DMS114 treated with DMSO at 0.1 percent for 48 hours (cell line): ENCODE measurements at regions not wholly inside any gene's neighbourhood (a gene's known extent, or its start where the extent isn't known, plus 50 kb on each side); places are given as distances from the start of the nearest gene placed in this dataset.
"Not testable (repeated sequence)": the region's sequence is repeated elsewhere in the genome, so short reads cannot be mapped to it uniquely, and the experiment has no call there.

ENCODE experiments used
- DNase-seq: peaks from one replicate; lab custom pipeline; 2025; ENCODE audit not compliant: unreplicated experiment; lab: John Stamatoyannopoulos, UW

- no peak for DNase-seq
Observed at GRCh38 chr12:83763425-83763824, 1076.7 kb downstream of the TMTC2 start.

DNA sequence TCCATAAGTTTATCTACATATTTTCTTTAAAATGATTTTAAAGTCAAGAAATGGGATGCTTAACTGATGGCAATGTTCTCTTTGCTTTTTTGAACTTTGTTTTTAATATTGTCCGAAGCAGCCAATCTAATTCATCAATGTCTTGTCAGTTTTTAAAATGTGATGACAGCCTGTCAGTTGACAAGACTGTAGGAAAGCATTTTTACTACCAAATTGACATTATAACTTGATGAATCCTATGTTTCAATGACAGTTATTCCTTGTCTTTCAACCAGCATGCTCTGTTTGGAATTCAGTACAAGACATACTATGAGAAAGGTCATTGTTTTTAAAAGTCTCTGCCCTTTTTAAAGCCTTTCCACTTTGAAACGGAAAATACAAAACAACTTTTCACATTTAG, 1073.2 kb downstream of the TMTC2 start:
- no peak for DNase-seq

- no peak for DNase-seq
Observed at GRCh38 chr12:83758888-83759631, 1072.4 kb downstream of the TMTC2 start.

- no peak for DNase-seq
Observed at GRCh38 chr12:83753904-83754303, 1067.2 kb downstream of the TMTC2 start.

DNA sequence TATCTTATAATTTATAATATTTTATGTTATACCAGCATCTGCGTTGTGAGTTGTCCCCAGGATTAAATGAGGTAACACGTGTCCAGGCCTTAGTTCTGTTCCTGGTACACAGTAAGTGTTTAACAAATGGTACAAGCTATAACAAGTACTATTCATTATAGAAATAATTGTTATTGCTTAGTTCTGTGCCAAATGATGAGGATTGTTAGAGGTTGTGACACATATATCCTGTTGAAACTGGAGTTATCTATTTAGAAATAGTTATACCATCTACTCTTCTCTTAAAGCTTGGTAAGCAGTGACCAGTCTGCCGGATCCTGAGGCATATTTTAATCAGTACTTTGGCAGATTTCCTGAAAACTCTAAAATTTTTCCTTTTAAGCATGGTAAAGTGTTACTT, 1066.5 kb downstream of the TMTC2 start:
- no peak for DNase-seq

DNA sequence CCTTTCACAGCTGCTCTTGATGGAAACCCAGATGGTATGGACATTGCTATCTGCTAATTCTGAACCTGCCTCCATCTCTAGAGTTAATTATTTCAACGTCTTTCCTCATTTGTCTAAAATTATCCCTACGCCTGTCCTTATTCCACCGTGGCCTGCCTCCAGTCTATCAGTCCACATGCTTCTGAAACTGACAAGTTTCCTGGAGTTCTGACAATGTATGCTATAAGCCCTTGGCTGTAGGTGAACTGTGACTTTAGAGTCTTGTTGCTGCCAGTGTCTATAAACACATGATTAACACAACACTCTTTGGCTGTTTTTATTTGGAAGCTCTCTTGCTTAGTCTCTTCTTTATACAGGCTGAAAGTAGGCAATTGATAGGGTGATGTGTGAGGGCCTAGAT, 1052.9 kb downstream of the TMTC2 start:
- no peak for DNase-seq

DNA sequence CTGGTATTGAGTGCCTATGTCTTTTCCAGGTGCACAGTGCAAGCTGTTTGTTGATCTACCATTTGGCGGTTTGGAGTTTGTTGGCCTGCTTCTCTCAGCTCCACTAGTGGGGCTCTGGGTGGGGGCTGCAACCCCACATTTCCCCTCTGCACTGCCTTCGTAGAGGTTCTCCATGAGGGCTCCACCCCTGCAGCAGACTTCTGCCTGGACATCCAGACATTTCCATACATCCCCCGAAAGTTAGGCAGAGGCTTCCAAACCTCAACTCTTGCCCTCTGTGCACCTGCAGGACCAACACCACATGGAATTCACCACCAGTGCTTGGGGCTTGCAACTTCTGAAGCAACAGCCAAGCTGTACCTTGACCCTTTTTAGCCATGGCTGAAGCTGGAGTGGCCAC, 1024.1 kb downstream of the TMTC2 start:
- DNase-seq: no peak

GRCh38 chr12:83709899-83710298, 1023.2 kb downstream of the TMTC2 start:
- no peak for DNase-seq

DNA sequence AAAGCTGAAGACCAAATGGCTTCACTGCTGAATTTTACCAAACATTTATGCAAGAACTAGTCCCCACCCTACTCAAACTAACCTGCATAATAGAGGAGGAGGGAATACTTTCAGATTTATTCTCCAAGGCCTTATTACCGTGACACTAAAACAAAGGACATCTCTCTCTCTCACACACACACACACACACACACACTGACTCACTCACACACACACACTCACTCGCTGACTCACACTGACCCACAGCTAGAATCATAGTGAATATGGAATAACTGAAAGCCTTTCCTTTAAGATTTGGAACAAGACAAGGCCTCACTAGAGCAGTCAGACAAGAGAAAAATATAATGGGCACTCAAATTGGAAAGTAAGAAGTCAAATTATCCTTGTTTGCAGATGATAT, 1014.1 kb downstream of the TMTC2 start:
- DNase-seq: no peak

GRCh38 chr12:83696311-83696710, 1009.6 kb downstream of the TMTC2 start:
- not testable (repeated sequence) for DNase-seq

- DNase-seq: no peak
Observed at GRCh38 chr12:83691730-83692129, 1005.0 kb downstream of the TMTC2 start.

- no peak for DNase-seq
Observed at GRCh38 chr12:83690465-83690864, 1003.8 kb downstream of the TMTC2 start.

DNA sequence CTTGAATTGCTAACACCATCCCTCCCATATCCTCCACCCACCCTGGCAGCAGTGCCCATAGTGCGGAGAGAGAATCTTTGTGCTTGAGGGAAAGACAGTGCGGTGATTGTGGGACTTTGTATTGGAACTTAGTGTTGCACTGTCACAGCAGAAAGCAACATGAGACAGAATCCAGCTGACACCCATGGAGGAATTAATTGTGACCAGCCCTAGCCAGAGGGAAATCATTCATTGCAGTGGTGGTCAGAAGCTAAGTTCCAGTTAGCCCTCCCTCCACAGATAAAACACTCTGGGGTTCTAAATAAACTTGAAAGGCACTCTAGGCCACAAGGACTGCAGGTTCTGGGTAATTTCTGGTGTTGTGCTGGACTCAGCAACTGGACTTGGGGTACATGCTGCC, 1002.6 kb downstream of the TMTC2 start:
- no peak for DNase-seq

DNA sequence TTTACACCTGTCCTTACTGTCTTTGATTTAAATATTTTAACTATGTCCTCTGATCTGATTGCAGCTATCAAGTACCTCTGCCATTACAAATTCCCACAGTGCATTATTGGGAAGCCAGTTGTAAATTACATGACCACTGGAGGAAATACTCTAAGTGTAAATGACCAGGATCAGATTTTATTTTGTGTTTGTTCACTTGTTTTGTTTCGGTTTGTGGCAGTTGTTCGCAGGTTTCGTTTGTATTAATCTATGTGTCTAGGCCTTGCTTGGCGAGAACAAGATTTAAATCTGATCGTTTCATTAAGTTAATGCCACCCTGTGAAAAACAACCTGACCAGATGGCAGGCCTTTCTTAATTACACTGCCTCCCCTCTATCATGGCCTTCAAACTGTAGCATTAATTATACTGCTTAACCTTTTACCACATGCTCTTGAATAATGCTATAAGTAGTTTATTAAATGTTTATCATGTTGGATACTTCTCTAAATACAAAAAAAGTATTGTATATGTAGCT, 990.1 kb downstream of the TMTC2 start:
- no peak for DNase-seq

GRCh38 chr12:83666690-83667089, 980.0 kb downstream of the TMTC2 start:
- no peak for DNase-seq

DNA sequence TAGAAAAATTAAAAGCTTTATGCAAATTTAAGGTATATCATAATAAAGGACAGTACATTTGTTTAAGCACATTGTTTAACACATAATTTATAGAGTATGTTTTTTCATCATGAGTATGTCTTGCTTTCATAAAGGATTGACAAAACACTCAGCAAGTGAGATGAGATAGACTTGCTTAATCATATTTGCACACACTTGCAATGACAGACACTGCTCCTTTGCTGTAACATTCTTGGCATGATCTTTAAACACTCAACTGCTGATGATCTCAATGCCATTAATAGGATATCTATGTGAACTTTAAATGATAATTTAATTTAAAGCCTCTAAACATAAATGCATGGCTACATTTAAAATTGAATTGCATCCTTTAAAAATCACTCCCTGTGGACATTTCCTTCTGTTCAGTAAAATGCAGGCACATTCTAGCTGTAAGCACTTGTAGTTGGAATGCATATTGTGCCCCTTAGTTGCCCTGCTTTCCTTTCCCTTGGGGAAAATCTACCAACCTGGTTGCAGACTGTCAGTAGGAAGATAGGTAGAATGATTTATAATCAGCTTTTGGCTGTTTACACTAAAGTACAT, 979.0 kb downstream of the TMTC2 start:
- DNase-seq: no peak

DNA sequence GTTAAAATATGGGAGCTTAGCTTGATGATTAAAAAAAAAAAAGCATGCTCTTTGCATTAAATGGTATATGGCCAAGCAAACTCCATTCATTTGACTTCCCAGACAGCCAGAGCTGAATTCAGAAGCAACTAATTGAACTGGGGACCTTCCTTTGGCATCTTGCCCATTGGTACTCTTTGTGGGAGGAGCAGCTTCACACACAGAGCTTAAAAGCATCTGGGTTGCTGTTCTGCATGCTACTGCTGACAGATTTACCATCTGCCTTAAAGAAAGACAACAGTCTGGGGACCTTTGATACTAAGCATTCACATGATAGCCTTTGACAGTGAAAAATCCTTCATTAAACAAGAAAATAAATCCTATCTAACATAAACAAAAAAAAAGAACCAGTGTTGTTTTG, 977.9 kb downstream of the TMTC2 start:
- DNase-seq: no peak

DNA sequence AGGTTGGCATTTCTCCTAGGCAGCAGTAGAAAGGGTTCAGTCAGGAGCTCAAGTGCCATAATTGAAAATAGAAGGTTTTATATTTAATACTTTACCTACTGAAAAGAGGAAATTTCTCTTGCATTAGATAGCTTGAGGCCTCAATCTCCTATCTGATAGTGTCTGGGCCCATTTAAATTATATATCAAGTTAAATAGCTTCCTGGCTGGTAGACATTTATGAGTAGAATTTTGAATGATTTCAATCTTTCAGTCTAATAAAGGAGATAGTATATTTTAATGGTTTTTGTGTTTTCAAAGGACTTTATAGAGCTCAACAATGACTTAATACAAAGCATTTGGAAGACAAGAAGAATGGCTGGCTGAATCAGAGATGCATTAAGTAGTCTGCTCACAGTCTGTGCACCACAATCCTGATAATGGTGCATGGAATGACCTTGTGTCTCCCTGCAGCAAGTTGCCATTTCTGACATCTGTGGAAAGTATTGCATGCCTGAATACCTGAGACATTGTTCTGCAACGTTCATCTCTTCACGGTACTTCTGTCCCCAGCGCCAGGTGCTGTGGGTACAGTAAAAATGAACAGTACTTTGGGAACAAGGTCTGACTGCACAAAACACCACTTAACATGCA, 974.1 kb downstream of the TMTC2 start:
- no peak for DNase-seq

DNA sequence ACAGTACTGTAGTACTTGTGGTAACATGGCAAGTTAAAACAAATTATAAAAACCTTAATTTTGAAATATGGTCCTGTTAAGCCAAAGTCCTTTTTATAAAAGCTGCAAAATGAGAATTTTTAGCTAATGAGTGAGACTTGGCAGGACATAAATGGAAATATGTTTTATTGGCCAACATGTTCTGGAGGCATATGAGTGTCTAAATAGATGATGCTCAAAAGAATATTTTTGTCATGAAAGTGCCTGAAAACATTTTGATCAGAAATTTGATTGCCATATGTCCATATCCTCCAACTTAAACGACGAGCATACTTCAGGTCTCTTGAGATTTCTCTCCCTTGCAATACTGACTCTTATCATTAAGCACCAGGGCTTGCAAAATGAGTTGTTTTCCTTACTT, 972.6 kb downstream of the TMTC2 start:
- DNase-seq: no peak

GRCh38 chr12:83656004-83656403, 969.3 kb downstream of the TMTC2 start:
- DNase-seq: no peak

DNA sequence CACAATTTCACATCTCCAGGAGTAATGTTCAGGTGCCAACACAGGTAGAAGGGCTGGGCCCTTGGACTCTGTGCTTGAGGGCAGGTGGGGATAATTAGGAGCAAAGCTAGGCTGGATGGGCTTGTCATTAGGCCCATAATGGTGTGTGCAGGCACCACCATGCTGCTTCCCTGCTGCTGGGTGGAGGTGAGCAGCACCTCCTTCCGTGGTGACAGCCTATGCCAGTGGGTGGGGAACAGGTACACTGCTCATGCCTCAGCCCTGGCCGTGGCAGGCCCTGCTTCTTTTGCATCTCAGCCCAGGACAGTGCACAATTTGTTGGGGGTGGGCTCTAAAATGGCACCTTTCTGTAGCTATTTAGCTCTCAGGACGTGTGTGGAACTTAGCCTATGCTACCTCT, 955.5 kb downstream of the TMTC2 start:
- no peak for DNase-seq

DNA sequence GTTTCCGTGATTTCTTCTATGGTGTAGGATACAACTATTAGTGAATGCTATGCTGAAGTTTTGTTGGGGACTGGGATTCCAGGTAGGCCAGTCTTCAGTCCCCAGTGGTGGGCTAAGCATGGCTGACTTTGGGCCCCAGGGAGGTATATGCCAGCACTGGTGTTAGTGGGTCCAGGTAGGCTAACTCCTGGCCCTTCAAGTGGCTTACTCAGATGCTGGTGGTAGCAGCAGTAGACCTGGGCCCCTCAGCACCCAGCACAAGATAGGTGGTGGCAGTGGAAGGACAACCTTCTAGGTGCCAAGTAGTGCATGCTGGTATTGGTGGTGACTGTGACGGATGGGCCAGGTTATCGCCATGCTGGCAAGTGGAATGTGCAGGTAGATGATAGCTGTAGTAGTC, 955.1 kb downstream of the TMTC2 start:
- DNase-seq: no peak
